ENCODE measurements at regions not wholly inside any gene's neighbourhood (a gene's known extent, or its start where the extent isn't known, plus 50 kb on each side); places are given as distances from the start of the nearest gene placed in this dataset.
"Not testable (repeated sequence)": the region's sequence is repeated elsewhere in the genome, so short reads cannot be mapped to it uniquely, and the experiment has no call there.

- DNase-seq (ENCODE audit: low read depth), result no peak
- no peak for TF ChIP-seq CTCF (conservative IDR thresholded peaks at IDR 0.05; ENCODE audit: control insufficient read depth, insufficient read depth, low read depth, low read length)
- no peak overlapping the region for H3K4me3 ChIP-seq (ENCODE audit: control insufficient read depth, low read depth, low read length)
Observed at GRCh38 chr18:47669815-47670214, 260.6 kb downstream of the SMAD2 start.

GRCh38 chr18:47658498-47658897, 272.0 kb downstream of the SMAD2 start:
- TF ChIP-seq CTCF (conservative IDR thresholded peaks at IDR 0.05; ENCODE audit: control insufficient read depth, insufficient read depth, low read depth, low read length), result no peak
- no peak overlapping the region for H3K4me3 ChIP-seq (ENCODE audit: control insufficient read depth, low read depth, low read length)
- no peak for DNase-seq (ENCODE audit: low read depth)

GRCh38 chr18:47654988-47655387, 275.5 kb downstream of the SMAD2 start:
- no peak overlapping the region for H3K4me3 ChIP-seq (ENCODE audit: control insufficient read depth, low read depth, low read length)
- TF ChIP-seq CTCF (conservative IDR thresholded peaks at IDR 0.05; ENCODE audit: control insufficient read depth, insufficient read depth, low read depth, low read length), result no peak
- DNase-seq (ENCODE audit: low read depth), result no peak

GRCh38 chr18:47644896-47645295, 285.6 kb downstream of the SMAD2 start:
- no peak for DNase-seq (ENCODE audit: low read depth)
- H3K4me3 ChIP-seq (ENCODE audit: control insufficient read depth, low read depth, low read length), result no peak overlapping the region
- no peak for TF ChIP-seq CTCF (conservative IDR thresholded peaks at IDR 0.05; ENCODE audit: control insufficient read depth, insufficient read depth, low read depth, low read length)

GRCh38 chr18:47637551-47637950, 292.9 kb downstream of the SMAD2 start:
- not testable (repeated sequence) for H3K4me3 ChIP-seq (ENCODE audit: control insufficient read depth, low read depth, low read length); DNase-seq (ENCODE audit: low read depth)

- no peak for TF ChIP-seq CTCF (conservative IDR thresholded peaks at IDR 0.05; ENCODE audit: control insufficient read depth, insufficient read depth, low read depth, low read length)
- no peak overlapping the region for H3K4me3 ChIP-seq (ENCODE audit: control insufficient read depth, low read depth, low read length)
- no peak for DNase-seq (ENCODE audit: low read depth)
Observed at GRCh38 chr18:47635416-47635815, 295.0 kb downstream of the SMAD2 start.

- TF ChIP-seq CTCF (conservative IDR thresholded peaks at IDR 0.05; ENCODE audit: control insufficient read depth, insufficient read depth, low read depth, low read length), result no peak
- DNase-seq (ENCODE audit: low read depth), result no peak
- H3K4me3 ChIP-seq (ENCODE audit: control insufficient read depth, low read depth, low read length), result no peak overlapping the region
Observed at GRCh38 chr18:47632970-47633635, 297.4 kb downstream of the SMAD2 start.
